ENCODE measurements at regions not wholly inside any gene's neighbourhood (a gene's known extent, or its start where the extent isn't known, plus 50 kb on each side); places are given as distances from the start of the nearest gene placed in this dataset.

DNA sequence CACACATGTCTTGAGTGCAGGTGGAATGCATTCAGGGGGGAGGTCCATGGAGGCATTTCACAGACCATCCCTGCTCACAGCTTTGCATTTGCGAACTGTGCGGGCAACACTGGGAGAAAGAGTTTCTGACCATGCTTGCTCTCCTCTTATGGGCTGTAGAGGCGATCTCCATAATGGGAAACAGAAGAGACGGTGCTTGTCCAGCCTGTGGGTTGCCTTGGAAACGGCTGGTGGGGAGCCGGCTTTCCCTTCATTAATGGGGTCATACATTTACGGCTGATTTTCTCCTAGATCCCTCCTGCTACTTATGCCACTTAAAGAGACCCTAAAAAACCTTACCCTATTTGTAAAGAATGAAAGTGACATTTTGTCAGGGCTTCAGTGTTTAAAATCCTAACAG lies 147.4 kb downstream of the SOX11 start:
- H3K4me1 ChIP-seq (ENCODE audit: control insufficient read depth in 1 of 2, insufficient read depth in 2 of 2, low read length in 2 of 2): no peaks in the 10 kb centered on the region
- RAD21 ChIA-PET (ENCODE audit: low non-redundant PET in 1 of 2, low total read pairs in 2 of 2, uncharacterized antibody in 2 of 2, unreplicated experiment in 2 of 2): no interaction called here
- BruUV-seq (replicated peaks): no TSS peak
- no peaks in the 10 kb centered on the region for H3K27me3 ChIP-seq (ENCODE audit: insufficient read depth, low read length)
- H3K4me3 ChIP-seq (replicated peaks in 1 of 2; ENCODE audit: low read depth in 1 of 2, low read length in 2 of 2): no peak overlapping the region
- no peak for TF ChIP-seq CEBPB (IDR thresholded peaks at IDR 0.05; ENCODE audit: low read depth)
- TF ChIP-seq YY1 (IDR thresholded peaks at IDR 0.05; ENCODE audit: extremely low read depth, insufficient replicate concordance, low read depth, low read length): no peak
- no peak for TF ChIP-seq EGR1 (IDR thresholded peaks at IDR 0.05; ENCODE audit: low read depth)
- no peak for TF ChIP-seq RAD21 (IDR thresholded peaks at IDR 0.05; ENCODE audit: low read depth)
- TF ChIP-seq POLR2A (IDR thresholded peaks at IDR 0.05; ENCODE audit: borderline replicate concordance, extremely low read depth, insufficient read depth, insufficient read length): no peak
- no peak for TF ChIP-seq TCF7L2 (IDR thresholded peaks at IDR 0.05; ENCODE audit: borderline replicate concordance, extremely low read depth, insufficient read depth, insufficient read length)
- no peak for TF ChIP-seq EZH2 (IDR thresholded peaks at IDR 0.05)
- no peak for TF ChIP-seq EZH2phosphoT487 (IDR thresholded peaks at IDR 0.05; ENCODE audit: borderline replicate concordance)
- TF ChIP-seq, protein P1, sequence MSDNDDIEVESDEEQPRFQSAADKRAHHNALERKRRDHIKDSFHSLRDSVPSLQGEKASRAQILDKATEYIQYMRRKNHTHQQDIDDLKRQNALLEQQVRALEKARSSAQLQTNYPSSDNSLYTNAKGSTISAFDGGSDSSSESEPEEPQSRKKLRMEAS (IDR thresholded peaks at IDR 0.05): no peak
- TF ChIP-seq, protein P2, sequence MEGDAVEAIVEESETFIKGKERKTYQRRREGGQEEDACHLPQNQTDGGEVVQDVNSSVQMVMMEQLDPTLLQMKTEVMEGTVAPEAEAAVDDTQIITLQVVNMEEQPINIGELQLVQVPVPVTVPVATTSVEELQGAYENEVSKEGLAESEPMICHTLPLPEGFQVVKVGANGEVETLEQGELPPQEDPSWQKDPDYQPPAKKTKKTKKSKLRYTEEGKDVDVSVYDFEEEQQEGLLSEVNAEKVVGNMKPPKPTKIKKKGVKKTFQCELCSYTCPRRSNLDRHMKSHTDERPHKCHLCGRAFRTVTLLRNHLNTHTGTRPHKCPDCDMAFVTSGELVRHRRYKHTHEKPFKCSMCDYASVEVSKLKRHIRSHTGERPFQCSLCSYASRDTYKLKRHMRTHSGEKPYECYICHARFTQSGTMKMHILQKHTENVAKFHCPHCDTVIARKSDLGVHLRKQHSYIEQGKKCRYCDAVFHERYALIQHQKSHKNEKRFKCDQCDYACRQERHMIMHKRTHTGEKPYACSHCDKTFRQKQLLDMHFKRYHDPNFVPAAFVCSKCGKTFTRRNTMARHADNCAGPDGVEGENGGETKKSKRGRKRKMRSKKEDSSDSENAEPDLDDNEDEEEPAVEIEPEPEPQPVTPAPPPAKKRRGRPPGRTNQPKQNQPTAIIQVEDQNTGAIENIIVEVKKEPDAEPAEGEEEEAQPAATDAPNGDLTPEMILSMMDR (IDR thresholded peaks at IDR 0.05 in 2 of 3, conservative IDR thresholded peaks at IDR 0.05 in 1 of 3; ENCODE audit: borderline replicate concordance in 1 of 3, insufficient read depth in 1 of 3, low read depth in 2 of 3, low read length in 2 of 3): no peak
- no peak for TF ChIP-seq ZNF274 (IDR thresholded peaks at IDR 0.05; ENCODE audit: low read depth, low read length)
- TF ChIP-seq ZFX (IDR thresholded peaks at IDR 0.05): no peak
- TF ChIP-seq FOSL1 (IDR thresholded peaks at IDR 0.05; ENCODE audit: low read depth): no peak
- no peak for TF ChIP-seq CBX3 (IDR thresholded peaks at IDR 0.05; ENCODE audit: low read depth)
- TF ChIP-seq, protein P3, sequence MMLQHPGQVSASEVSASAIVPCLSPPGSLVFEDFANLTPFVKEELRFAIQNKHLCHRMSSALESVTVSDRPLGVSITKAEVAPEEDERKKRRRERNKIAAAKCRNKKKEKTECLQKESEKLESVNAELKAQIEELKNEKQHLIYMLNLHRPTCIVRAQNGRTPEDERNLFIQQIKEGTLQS (IDR thresholded peaks at IDR 0.05): no peak
- TF ChIP-seq SP1 (IDR thresholded peaks at IDR 0.05; ENCODE audit: low read depth): no peak
- TF ChIP-seq SRF (IDR thresholded peaks at IDR 0.05; ENCODE audit: low read depth): no peak
- no peaks in the 10 kb centered on the region for H3K9me2 ChIP-seq (ENCODE audit: insufficient read depth)
- H3K9ac ChIP-seq (ENCODE audit: low read length): no peak overlapping the region
- ATAC-seq (no peak), DNase-seq (ENCODE audit: low read depth, low spot score) (no peak)
- no peak overlapping the region for H2AFZ ChIP-seq (ENCODE audit: low read depth, low read length, poor library complexity, severe bottlenecking)
- H3K4me2 ChIP-seq (ENCODE audit: low read length): no peak overlapping the region
- no peaks in the 10 kb centered on the region for H4K20me1 ChIP-seq (ENCODE audit: insufficient read depth)
- no peaks in the 10 kb centered on the region for H3K79me2 ChIP-seq (ENCODE audit: insufficient read depth, low read length)
- intact Hi-C loops (cut with micrococcal nuclease): no loop called here
- POLR2A ChIA-PET: no interaction called here
- peaks cover 5% of the 10 kb centered on the region in 2 experiments; a peak in 2 of 4 replicates for H3K9me3 ChIP-seq (ENCODE audit: control insufficient read depth in 1 of 2, insufficient read depth in 1 of 2, low read depth in 1 of 2, low read length in 2 of 2)
- H3K36me3 ChIP-seq (ENCODE audit: control insufficient read depth in 1 of 2, insufficient read depth in 2 of 2, low read length in 2 of 2): no peaks in the 10 kb centered on the region
- CTCF ChIA-PET: no interaction called here
- no peak overlapping the region for H3K27ac ChIP-seq (ENCODE audit: low read depth, low read length)

Measured in HCT116 (cell line).